ENCODE measurements at regions not wholly inside any gene's neighbourhood (a gene's known extent, or its start where the extent isn't known, plus 50 kb on each side); places are given as distances from the start of the nearest gene placed in this dataset.

GRCh38 chr6:166842607-166843006 is 113.7 kb downstream of the RNASET2 start:
- no peak for DNase-seq (ENCODE audit: low spot score)

- no peak for DNase-seq (ENCODE audit: low spot score)
These were observed 115.1 kb downstream of the RNASET2 start for GRCh38 chr6:166841216-166841615.

- no peak for DNase-seq (ENCODE audit: low spot score)
These were observed 116.8 kb downstream of the RNASET2 start for GRCh38 chr6:166839569-166839968.

- DNase-seq (ENCODE audit: low spot score) = no peak
These were observed 117.4 kb downstream of the RNASET2 start for GRCh38 chr6:166838987-166839386.

DNA sequence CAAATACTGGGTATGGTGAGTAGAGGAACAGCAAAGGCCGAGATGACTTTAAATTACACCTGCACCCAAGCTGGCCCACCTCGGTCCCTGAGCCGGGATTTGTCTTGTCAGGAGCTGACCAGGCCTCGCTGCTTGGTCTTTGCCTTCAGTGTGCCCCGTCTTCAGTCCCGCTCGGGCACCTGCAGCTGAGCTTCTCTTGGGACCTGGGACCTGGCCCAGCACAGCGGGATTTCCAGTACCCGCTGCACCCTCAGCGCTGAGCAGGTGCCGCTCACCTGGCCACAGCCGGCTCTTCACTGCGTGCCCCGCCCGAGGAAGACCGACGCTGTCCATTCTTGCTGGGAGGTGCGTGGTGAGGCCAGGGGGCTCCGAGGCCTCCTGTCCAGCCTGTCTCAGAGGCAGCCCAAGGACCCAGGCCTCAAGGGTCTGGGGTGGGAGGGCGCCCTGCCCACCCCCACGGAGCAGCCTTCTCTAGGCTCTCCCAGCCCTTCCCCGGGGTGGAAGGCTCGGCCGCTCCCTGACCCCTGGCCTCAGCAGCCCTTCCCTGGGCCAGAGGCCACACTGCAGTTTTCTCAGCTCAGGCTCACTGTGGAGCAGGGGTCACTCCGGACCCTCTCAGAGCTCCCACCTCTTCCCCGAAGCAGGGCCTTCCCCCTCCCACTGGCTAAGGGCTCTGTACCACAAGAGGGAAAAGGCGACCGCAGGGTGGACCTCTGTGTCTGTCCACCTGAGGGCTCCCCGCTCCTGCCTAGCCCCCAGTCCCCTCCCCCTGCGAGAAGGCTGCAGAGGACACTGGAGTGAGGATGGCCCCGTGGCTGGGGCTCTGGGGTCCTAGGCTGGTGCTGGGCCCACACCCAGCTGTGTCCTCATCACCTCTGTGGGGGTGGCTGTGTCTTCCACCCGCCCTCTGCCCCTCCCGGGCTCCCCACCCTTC is 119.3 kb downstream of the RNASET2 start:
- no peak for DNase-seq (ENCODE audit: low spot score)

DNA sequence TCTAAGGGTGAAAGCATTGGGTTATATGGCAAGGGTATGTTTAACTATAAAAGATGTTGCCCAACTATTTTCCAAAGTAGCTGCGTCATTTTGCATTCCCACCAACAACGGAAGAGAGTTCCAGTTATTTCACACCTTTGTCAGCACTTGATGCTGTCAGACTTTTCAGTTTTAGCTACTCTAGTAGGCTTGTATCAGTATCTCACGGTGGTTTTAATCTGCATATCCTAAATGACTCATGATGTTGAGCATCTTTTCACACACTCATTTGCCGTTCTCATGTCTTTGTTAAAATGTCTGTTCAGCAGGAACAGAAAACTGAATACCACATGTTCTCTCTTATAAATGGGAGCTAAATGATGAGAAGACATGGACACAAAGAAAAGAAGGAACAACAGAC is 122.3 kb downstream of the RNASET2 start:
- DNase-seq (ENCODE audit: low spot score) = no peak

GRCh38 chr6:166830891-166831363 is 125.4 kb downstream of the RNASET2 start:
- DNase-seq (ENCODE audit: low spot score) = no peak

DNA sequence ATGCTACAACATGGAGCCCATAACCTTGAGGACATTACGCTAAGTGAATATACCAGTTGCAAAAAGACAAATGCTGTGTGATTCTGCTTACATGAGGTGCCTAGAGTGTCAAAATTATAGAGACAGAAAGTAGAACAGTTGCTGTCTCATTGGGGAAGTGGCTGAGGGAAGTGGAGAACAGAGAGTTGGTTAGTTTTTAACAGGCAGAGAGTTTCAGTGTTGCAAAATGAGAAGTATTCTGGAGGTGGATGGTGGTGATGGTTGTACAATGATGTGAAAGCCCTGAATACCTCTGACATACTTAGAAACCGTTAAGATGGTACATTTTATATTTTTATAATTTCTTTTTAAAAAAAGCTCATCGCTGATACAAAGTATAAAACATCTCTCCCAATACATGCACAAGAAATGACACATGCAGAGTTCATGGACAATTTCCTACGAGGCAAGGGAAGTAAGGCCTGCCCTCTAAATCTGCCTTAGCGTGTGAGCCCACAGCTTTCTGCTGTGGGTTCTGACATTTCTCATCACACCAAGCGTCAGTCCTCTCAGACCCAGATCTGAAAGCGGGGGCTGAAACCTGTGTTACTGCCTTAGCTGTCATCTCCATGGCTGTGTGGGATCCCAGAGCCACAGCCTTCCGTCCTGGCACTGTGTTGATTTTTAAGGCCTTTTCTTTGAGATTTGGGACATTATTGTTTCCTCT is 126.0 kb downstream of the RNASET2 start:
- DNase-seq (ENCODE audit: low spot score) = no peak

GRCh38 chr6:166826264-166826663 is 130.1 kb downstream of the RNASET2 start:
- no peak for DNase-seq (ENCODE audit: low spot score)

- no peak for DNase-seq (ENCODE audit: low spot score)
These were observed 130.7 kb downstream of the RNASET2 start for GRCh38 chr6:166825553-166826145.

DNA sequence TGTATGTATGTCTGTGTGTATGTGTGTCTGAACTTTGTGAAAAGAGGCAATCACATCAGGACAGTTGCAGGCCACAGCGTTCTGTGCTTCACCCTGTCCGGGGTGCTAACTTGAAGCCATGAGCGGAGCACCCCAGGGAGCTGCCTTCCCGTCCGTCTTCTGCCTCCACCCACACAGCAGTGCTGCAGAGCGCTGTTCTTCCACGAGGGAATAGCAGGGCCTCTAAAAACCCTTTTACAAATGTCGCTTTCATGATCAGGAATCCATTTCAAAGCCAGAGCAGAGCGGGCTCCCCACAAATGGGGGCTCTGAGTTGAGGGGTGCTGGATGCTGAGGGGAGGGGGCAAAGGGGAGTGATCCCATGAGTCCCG is 131.5 kb downstream of the RNASET2 start:
- DNase-seq (ENCODE audit: low spot score) = no peak

DNA sequence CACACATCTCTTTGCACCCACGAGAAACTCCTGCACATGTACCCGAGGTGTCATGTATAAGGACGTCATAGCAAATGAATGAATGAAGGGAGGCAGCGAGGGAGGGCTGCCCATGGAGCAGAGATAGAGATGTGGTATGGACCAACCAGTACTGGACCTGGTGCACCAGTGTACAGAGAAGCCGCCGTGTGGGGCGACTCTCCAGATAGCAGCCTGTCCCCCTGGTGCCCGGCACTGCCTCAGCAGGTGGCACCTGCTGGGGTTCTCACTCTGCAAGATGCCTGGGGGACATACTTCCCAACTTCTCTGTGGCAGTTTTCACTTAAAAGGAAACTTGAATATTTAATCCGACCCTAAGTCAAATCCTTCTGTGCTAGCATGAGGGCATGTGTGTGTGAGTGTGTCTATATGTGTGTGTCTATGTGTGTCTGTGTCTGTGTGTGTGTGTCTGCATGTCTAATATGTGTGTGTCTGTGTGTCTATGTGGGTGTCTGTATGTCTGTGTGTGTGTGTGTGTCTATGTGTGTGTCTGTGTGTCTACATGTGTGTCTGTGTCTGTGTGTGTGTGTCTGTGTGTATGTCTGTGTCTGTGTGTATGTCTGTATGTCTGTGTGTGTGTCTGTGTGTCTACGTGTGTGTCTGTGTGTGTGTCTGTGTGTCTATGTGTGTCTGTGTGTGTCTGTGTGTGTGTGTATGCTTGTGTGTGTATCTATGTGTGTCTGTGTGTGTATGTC is 132.0 kb downstream of the RNASET2 start:
- no peak for DNase-seq (ENCODE audit: low spot score)

- DNase-seq (ENCODE audit: low spot score) = no peak
These were observed 133.7 kb downstream of the RNASET2 start for GRCh38 chr6:166822609-166823008.

- DNase-seq (ENCODE audit: low spot score) = no peak
These were observed 135.9 kb downstream of the RNASET2 start for GRCh38 chr6:166820483-166820882.

DNA sequence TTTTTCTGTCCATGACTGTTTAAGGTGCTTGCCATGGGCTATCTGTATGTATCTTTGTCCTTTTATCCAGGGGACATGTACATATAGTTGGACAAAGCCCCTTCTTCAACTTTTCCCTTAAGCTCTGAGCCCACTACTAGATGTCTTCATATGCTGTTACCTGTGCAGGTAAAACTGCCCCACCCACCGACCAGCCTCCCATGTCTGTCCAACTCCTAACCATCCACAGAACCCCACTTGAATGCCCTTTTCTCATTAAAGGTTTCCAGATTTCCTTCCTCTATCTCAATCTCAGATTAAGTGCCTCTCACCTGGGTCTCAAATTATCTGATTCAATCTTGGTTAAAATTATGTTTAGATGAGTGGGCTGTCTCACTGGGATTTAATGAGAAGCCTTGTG is 136.3 kb downstream of the RNASET2 start:
- DNase-seq (ENCODE audit: low spot score) = no peak

- DNase-seq (ENCODE audit: low spot score) = no peak
These were observed 140.7 kb downstream of the RNASET2 start for GRCh38 chr6:166815629-166816028.

- no peak for DNase-seq (ENCODE audit: low spot score)
These were observed 142.0 kb downstream of the RNASET2 start for GRCh38 chr6:166814390-166814789.

DNA sequence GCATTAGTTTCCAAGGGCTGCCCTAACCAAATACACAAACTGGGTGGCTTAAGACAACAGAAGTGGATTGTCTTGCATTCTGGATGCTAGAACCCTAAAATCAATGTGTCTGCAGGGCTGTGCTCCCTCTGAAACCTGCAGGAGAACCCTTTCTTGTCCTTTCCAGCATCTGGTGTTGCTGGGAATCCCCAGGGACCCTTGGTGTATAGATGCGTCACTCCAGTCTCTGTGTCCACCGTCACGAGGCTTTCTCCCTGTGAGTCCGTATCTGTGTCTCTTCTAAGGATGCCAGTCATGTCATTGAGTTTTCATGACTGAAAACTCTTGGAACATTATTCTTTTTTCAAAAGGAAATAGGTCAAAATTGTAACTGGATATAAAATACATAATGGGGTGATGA is 142.9 kb downstream of the RNASET2 start:
- DNase-seq (ENCODE audit: low spot score) = no peak

DNA sequence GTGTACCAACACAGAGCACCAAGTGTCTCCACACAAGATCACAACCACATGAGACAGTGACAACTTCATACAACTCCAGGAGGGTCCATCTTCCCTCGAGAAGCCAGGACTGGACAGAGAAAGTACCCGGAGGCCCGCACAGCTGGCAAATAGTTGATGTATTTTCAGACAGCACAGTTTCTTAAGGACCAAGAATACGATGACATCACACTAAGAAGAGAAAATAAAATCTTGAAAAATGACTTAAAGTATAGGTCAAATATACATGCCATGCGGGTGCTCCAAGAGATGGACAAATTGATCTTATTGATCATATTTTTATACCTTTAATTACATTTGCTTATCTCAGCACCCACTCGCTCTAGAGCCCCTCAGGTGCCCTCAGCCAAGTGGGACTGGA is 145.5 kb downstream of the RNASET2 start:
- no peak for DNase-seq (ENCODE audit: low spot score)

DNA sequence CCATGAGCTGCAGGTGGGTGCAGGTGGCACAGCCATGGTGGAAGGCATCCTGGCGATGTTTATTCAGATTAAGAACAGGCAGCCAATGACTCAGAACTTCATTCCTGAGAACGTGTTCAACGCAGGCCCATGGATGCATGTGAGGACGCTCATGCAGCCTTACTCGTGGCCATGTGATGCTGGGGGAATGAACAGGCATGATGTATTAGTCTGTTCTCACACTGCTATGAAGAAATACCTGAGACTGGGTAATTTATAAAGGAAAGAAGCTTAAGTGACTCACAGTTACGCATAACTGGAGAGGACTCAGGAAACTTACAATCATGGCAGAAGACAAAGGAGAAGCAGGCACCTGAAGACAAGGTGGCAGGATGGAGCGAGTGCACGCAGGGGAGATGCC is 146.6 kb downstream of the RNASET2 start:
- DNase-seq (ENCODE audit: low spot score) = no peak

DNA sequence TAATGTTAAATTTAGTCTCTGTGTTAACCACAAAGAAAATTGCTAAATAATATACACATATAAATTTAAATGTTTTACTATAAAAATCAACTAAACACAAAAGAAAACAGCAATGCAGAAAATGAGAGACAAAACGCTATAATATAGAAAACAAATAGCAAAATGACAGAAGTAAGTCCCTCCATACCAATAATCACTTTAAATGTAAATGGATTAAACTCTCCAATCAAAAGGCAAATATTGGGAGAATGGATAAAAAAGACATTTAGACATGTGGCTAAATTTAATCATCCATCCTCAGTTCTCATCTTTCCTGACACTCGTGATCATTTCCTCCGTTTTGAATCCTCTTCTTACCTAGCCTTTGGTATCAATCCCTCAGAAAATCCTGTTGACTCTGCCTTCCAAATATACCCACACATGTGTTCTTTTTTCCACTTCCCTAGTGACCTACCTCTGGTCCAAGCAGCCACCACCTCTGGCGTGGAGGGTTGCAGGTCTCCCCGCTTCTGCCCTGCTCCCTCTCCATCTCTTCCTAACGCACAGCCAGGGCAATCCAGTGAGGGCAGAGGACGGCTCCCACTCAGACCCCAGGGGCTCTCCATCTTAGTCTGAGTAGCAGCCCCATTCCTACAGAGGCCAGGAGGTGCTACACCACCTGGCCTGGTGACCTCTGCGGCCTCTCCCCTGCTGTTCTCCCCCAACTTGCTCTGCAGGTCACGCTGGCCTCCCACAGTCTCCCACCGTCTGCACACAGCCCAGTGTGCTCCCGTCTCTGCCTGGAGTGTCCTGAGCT is 149.2 kb downstream of the RNASET2 start:
- no peak for DNase-seq (ENCODE audit: low spot score)
